ENCODE measurements at regions not wholly inside any gene's neighbourhood (a gene's known extent, or its start where the extent isn't known, plus 50 kb on each side); places are given as distances from the start of the nearest gene placed in this dataset.

- TF ChIP-seq CTCF (conservative IDR thresholded peaks at IDR 0.05; ENCODE audit: low read depth, low read length): no peak
- no peak for TF ChIP-seq EZH2 (IDR thresholded peaks at IDR 0.05; ENCODE audit: borderline replicate concordance, low read depth, low read length, poor library complexity, severe bottlenecking)
These were observed 244.6 kb upstream of the TET2 start for GRCh38 chr4:104901961-104902605.
